Activated CD4-positive, alpha-beta T cell treated with anti-CD3 and anti-CD28 coated beads for 48 hours (primary cell): ENCODE measurements at regions not wholly inside any gene's neighbourhood (a gene's known extent, or its start where the extent isn't known, plus 50 kb on each side); places are given as distances from the start of the nearest gene placed in this dataset.

ENCODE experiments used
- DNase-seq: peaks from one replicate; pipeline ENCODE4 v3.0.0-alpha.2; 2020

DNA sequence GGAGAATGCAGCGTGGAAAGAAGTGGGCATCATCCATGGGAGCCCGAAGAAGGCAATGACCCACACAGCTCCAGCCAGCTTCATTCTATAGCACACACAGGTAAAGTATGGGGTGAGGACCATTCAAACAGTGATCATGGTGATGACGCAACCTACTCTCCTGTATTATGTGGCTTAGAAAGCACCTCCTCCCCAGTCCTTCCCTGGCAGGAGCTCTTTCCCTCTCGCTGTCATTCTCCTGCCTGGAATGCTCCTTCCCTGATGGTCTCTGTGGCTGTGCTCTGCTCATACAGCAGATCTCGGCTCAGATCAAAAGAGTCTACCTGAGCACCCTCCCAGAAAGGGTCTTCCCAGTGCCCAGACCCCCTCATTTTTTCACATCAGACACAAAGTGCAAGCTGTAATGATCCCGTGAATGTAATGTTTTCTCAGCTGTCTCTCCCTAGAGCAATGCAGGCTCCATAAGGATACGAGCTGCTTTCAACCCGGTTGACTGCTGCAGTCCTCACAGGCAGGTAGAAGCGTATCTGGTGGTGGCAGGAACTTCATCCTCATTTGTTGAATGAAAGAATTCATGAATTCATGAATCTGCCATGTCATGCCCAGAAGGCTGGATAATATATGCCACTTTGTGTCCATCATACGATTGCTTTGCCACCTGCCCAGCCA lies 248.8 kb downstream of the HS3ST3A1 start:
- DNase-seq = no peak

- DNase-seq = no peak
Measured at GRCh38 chr17:13351046-13351445, 250.7 kb downstream of the HS3ST3A1 start.

DNA sequence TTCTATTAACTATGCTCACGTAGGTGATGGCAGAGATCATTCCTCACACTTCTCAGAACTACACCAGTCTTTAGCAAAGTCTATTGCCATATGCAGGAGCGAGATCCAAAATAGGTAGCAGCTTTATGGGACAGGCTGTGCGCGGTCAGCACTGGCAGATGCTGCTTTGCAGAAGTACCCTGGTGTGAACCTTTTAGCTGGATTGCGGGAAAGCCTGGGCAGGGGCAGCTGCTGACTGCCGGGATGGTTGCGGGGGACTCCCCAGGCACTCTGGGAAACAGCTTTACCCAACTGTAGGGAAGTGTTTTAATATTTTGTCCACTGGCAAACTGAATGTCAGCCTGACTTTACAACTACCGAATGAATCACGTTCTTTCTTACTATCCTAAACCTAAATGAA lies 251.3 kb downstream of the HS3ST3A1 start:
- no peak for DNase-seq

DNA sequence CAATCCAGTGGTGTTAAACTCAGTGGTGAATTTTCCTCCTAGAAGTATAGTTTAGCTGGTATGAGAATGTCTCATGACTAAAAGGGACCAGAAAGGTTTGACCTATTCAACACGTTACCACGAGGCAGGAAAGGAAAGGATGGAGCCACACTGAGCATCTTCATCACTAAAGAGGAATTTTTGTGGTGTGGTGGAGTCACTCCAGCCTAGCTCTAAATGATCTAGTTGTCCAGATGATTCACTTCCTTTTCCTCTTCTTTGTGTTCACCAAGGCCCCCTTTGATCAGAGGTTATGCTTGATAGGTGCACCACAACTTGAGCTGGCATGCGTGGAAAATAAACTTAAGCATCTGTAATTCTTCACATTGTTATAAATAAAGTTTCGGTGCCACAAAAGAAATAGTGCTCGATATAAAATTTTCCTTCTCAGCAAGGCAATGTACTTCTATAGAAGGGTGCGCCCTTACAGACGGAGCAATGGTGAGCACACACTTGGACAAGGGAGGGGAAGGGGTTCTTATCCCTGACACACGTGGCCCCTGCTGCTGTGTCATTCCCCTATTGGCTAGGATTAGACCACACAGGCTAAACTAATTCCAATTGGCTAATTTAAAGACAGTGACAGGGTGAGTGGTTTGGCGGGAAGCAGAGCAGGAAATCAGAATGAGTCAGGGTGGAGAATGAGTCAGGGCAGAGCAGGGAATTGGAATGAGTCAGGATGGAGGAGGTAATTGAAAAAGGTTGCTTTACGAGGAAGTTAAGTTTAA lies 254.6 kb downstream of the HS3ST3A1 start:
- peak; percentile 40 for DNase-seq

DNA sequence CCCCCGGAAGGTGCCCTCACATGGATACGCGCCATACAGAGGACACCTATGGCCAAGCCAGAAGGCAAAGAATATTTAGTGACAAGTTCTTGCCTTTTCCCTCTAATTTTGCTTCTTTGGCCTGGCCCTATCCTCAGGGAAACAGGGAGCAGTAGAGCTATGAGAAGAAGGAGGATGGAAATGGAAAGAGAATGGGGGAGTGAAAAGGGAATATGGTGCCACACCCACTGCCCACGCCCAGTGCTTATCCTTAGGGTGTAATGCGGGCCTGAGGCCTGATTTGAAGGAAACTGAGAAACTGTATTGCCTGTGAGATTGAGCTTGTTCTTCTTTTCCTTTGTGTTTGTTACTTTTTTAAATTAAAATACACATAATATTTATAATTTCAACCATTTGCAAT lies 255.1 kb downstream of the HS3ST3A1 start:
- DNase-seq = no peak

DNA sequence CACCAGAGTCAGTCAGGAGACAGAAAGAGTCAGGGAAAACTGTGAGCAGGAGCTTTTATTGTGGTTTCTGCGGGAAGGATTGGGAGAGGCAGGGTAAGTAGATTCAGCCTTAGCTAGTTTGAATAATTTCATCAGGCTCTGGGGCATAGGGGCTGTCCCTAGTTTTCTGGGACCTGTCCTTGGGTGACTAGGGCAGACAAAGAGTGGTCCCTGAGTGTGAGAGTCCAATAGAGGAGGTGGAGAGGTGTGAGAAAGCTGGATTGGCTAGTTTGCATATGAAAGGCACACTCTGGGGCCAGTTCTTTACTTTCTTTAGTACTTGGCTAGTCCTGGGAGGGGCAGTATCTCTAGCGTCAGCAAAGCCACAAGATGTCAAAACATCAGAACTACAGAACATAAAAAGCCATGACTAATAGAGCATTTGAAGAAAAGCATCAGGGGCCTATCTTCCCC lies 255.6 kb downstream of the HS3ST3A1 start:
- DNase-seq = peak; percentile 7

GRCh38 chr17:13338421-13338820 lies 263.3 kb downstream of the HS3ST3A1 start:
- DNase-seq = no peak

GRCh38 chr17:13337864-13338371 lies 263.8 kb downstream of the HS3ST3A1 start:
- no peak for DNase-seq

- no peak for DNase-seq
Measured at GRCh38 chr17:13337151-13337550, 264.6 kb downstream of the HS3ST3A1 start.

- DNase-seq = no peak
Measured at GRCh38 chr17:13334374-13334773, 267.4 kb downstream of the HS3ST3A1 start.

DNA sequence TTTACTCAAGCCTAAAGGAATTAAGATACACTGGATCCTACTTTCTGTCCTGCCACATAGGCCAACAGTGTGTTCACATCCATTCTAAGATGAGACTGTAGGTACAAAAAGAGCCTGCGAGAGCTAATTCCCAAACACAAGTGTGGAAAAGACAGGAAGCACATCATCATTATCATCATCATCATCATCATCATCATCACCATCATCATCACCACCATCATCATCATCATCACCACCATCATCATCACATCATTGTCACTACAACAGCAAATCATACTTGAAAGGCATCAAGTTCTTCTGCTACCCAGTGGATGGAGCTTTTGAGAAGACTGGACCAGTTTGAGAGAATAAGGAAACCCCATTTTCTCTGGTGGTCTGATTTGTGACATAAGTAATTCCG lies 268.1 kb downstream of the HS3ST3A1 start:
- DNase-seq = no peak

DNA sequence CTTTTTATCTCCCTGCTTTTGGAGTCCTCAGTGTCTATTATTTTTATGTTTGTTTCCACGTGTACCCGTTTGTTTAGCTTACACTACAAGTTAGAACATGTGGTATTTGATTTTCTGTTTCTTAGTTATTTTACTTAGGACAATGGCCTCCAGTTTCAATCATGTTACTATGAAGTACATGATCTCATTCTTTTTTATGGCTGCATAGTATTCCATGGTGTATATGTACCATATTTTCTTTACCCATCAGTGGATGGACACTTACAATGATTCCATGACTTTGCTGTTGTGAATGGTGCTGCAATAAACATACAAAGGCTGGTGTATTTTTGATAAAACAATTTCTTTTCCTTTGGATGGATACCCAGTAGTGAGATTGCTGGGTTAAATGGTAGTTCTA lies 269.5 kb downstream of the HS3ST3A1 start:
- no peak for DNase-seq

DNA sequence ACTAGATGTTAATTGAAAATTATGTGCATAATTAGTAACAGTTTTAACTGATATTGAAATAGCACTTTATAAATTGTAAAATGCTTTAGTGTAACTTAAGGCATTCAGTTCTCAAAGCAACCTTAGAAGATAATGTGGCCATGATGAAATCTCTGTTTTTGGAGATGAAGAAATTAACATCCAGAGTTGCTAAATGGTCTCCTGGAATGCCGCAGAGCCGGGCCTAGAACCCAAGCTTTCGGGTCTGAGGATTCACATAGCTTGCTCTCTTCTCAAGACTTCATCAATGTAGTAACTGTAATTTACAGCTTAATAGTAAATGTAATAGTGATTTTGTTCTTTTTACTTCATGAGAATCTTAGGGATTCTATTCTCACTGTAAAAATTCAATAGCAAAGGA lies 272.3 kb downstream of the HS3ST3A1 start:
- DNase-seq = no peak

DNA sequence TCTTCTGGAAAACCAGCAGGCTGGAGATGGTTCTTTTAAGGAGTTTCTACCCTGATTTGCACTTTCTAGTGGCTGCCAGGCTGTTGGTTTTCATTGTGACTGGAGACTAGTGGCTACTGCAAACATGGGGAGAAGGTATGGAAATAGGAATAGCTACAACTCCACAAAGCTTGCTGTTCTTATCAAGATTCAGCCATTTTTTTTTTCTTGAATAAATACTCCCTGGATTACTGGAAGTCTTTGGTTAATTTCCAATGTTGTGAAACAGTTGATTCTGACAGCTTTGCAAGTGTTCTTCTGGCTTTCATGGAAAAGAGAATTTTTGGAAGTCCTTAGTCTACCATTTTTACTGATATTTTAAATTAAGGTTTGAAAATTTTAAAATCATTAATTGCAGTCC lies 277.7 kb downstream of the HS3ST3A1 start:
- no peak for DNase-seq

DNA sequence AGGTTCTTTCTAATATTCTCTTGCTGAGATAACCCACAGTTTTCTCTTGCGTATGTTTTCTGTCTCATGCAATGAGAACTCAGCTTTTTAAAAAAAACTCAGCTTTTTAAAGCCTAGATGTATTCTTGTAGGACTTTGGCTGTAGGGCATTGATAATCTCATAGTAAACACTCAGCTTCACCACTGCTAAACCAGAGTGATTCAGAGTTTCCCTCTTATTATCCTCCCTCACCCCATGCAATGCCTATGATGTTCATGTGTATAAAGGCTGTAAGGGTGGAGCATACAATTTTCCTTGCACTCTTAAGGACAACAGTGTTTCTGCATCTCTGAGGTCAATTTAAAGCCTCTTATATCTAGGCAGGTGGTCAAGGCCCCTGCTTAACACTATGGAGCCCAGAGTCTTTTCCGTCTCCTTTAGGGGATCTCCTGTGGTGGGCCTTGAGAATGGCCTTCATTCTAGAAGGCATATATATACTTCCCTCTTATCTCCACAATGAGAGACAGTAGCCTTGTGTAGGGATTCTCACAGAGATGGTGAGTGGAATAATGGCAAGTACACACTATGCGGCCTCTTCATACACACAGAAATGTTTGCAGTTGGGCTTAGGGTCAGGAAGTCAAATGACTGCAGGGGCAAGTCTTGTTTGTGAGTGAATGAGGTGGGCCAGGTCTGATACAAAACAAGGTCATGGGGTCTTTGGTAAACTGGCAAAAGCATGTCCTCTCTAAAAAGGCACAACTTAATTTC lies 279.6 kb downstream of the HS3ST3A1 start:
- DNase-seq = no peak

DNA sequence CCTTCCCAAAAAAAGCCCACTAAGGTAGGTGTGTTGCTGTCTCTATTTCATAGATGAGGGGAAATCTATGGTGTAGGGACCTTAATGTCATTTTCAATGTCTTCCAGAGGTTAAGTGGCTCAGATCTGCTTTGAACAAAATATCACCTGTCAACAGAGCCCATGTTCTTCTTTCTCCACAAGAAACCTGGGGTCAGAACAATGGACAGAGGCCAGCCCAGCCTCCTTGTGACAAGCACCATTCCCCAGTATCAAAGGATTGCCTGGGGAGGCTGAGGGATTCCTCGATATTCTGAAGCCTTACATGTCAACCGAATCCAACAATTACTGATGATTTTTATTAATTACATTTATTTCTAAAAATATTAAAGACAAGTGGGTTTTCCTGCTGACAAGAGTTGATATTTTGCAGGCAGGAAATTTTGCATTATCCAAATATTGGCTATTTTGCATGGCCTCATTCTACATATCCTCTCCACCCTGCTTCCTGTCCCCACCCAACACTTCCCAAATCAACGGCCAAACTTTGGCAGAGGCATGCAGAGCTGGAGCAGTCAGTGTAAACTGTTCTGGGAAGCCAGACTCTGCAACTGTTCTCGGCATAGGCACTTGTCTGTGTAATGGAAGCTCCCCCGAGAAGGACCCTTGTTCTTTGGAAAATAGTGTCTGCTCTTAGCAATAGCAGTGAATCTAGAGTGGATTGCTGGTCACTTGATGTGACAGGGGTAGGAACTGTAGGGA lies 281.5 kb downstream of the HS3ST3A1 start:
- no peak for DNase-seq

- DNase-seq = no peak
Measured at GRCh38 chr17:13316657-13317056, 285.1 kb downstream of the HS3ST3A1 start.

GRCh38 chr17:13311306-13311705 lies 290.4 kb downstream of the HS3ST3A1 start:
- DNase-seq = no peak

DNA sequence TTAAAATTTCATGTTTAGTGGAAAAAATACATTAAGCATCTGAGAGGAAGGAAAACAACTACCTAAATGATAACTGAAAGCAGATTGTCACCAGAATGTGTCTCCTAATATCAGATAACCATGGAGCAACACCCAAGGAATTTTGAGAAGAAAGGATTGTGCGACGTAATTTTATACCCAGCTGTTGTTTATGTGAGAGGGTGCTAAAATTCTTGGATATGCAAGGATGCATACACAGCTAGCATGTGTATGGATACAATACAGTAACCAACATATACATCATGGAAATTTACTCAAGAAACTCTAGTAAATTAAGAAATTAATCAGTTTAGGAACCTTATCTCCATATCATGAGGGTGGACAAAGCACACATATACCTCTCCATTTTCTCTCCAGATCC lies 290.9 kb downstream of the HS3ST3A1 start:
- DNase-seq = no peak

DNA sequence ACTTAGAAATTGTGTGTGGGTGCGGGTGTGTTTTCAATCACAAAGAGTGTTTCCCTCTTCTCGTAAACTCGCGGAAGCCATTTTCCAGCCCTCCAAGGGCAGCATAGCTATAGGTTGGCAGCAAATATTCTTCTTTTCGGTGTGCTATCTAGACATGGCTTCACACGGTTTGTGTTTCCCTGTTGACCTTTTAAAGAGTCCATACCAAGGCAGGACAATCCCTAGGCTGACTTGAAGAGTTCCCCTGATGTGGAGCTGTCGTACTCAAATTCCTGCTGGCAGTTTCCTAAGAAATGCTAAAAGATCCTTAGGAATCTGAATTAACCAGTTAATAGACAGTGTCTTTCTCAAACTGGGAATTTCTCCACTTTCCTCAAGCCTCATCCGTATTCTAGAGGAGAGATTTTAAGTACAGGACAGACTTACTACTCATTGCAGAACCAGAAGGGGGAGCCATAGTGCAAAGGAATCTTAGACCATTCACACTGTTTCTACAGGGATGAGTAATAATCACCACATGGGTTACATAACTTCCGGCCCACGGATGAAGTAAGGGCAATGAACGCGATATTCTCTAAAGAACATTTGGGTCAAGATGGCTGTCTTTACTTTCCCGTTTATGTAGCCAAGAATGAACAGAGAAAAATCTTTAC lies 288.6 kb upstream of the ELAC2 start:
- peak; percentile 14 for DNase-seq

DNA sequence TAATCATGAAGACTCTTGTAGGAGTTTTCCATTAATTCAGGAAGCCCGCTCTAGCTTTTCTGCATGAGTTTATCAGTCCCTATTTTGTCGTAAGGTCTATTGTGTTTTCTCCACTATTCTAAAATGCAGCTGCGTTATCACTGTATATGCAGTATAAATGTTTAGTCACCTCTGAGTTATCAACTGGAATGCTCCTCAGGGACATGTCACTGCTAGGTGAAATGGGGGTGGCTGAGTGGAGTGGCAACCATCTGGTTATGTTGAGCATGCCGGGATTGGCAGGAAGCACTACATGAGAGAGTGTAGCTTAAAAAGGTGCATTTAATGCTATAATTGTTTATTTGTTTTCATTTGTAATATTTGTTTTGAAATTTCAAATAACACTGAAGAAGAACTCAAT lies 285.2 kb upstream of the ELAC2 start:
- DNase-seq = no peak

DNA sequence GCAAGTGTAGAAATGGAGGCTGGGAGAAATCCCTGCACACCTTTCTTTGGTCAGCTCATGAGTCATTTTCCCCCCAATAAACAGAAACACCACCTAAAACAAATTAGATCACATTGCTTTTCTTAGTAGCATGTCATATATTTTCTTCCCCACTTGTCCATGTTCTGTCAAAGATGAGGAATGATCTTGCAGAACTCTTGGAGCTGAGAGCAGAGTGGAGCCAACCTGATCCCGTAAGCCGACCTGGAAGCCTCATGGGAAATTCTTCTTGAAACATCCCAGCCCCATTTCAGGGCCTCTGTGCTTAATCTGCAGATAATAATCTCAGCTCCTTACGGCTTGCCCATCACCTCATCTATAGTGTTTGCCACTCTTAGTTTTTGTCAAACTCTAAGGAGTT lies 284.6 kb upstream of the ELAC2 start:
- DNase-seq = no peak
